SK-N-MC (cell line): ENCODE measurements at regions not wholly inside any gene's neighbourhood (a gene's known extent, or its start where the extent isn't known, plus 50 kb on each side); places are given as distances from the start of the nearest gene placed in this dataset.

Experiments used
- EZH2 ChIP-seq: fragments of 200-600 bp; sonication (generic); IDR thresholded peaks from one replicate; pipeline ENCODE4 v1.6.1; 2017; ENCODE audit warnings: antibody characterized with exemption
- FOXP2 ChIP-seq: optimal IDR thresholded peaks from 2 replicates; pipeline ENCODE3; 2011; ENCODE audit warnings: mild to moderate bottlenecking, moderate library complexity; ENCODE audit not compliant: insufficient read depth; ENCODE audit errors: extremely low read length, control extremely low read depth
- POLR2AphosphoS5 ChIP-seq: IDR thresholded peaks from 2 replicates; pipeline ENCODE4 v1.6.1; 2012; ENCODE audit warnings: mild to moderate bottlenecking, low read depth, low read length, borderline replicate concordance

DNA sequence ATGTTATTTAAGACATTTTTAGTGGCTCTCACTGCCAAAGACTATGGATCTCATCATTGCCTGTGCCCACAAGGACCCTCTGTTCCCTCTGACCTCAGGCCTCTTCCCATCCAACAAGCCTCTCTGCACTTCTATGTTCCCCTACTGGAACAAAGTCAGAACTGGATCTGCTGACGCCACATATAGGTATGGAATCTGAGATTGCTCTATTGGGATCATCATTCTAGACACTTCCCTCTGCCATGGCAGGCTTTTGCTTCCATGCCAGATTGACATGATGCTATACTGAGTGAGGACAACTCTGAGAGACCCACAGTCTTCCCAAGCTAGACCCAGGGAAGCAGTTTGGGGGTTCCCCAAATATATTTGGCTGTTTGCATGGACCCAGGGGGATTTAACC is 76.0 kb upstream of the ZNF648 start:
- TF ChIP-seq POLR2AphosphoS5 (no peak), EZH2 (no peak), FOXP2 (no peak)
